Lower leg skin (tissue), 3 donors: ENCODE measurements at regions not wholly inside any gene's neighbourhood (a gene's known extent, or its start where the extent isn't known, plus 50 kb on each side); places are given as distances from the start of the nearest gene placed in this dataset.

Experiments used
- POLR2A ChIP-seq, 2 donors: fragments of 450-650 bp; IDR thresholded peaks; one replicate each; pipeline ENCODE4 v1.6.1; 2016 to 2017; ENCODE audit warnings: antibody characterized with exemption in 2 of 2, mild to moderate bottlenecking in 1 of 2, moderate library complexity in 1 of 2
- TF ChIP-seq, protein P1 (sequence below), 3 donors: fragments of 450-650 bp; IDR thresholded peaks; one replicate each; pipeline ENCODE4 v1.5.1; 2016; ENCODE audit warnings: antibody characterized with exemption in 3 of 3, mild to moderate bottlenecking in 3 of 3, moderate library complexity in 2 of 3

DNA sequence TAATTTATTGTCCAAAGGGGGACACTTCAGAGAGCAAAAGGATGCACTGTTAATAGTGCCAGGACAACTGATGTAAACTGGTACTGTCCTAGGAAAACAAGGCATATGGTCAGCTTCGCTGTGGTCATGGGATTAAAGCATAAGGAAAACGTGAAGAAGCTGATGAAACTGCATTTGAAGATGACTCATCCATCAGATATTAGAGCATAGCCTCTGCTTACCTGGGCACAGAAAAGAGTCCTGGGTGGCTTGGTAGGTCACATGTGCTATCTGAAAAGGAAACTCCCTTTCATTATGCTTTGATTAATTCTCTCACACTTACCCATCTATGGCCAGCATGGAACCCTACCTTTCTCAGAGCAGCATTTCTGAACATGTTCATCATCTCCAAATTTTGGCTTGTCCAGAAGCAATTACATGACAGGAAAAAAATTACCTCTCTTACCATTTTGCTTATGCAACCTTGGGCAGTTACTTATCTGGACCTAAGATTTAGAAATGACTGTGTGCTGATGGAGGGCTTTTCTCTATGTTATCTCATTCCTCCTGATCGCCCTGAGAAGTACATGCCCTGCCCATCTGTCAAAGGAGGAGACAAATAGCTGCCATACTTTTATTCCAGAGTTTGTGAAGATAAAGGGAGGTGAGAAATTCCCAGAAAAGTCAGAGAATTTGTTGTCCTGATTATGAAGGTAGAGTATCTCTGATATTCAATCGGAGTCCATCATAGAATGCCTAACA lies 275.3 kb upstream of the SLC14A2 start:
- TF ChIP-seq, protein P1, sequence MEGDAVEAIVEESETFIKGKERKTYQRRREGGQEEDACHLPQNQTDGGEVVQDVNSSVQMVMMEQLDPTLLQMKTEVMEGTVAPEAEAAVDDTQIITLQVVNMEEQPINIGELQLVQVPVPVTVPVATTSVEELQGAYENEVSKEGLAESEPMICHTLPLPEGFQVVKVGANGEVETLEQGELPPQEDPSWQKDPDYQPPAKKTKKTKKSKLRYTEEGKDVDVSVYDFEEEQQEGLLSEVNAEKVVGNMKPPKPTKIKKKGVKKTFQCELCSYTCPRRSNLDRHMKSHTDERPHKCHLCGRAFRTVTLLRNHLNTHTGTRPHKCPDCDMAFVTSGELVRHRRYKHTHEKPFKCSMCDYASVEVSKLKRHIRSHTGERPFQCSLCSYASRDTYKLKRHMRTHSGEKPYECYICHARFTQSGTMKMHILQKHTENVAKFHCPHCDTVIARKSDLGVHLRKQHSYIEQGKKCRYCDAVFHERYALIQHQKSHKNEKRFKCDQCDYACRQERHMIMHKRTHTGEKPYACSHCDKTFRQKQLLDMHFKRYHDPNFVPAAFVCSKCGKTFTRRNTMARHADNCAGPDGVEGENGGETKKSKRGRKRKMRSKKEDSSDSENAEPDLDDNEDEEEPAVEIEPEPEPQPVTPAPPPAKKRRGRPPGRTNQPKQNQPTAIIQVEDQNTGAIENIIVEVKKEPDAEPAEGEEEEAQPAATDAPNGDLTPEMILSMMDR (IDR thresholded peaks at IDR 0.05) = no peak
- TF ChIP-seq POLR2A (IDR thresholded peaks at IDR 0.05) = no peak
